ENCODE measurements at regions not wholly inside any gene's neighbourhood (a gene's known extent, or its start where the extent isn't known, plus 50 kb on each side); places are given as distances from the start of the nearest gene placed in this dataset.

DNA sequence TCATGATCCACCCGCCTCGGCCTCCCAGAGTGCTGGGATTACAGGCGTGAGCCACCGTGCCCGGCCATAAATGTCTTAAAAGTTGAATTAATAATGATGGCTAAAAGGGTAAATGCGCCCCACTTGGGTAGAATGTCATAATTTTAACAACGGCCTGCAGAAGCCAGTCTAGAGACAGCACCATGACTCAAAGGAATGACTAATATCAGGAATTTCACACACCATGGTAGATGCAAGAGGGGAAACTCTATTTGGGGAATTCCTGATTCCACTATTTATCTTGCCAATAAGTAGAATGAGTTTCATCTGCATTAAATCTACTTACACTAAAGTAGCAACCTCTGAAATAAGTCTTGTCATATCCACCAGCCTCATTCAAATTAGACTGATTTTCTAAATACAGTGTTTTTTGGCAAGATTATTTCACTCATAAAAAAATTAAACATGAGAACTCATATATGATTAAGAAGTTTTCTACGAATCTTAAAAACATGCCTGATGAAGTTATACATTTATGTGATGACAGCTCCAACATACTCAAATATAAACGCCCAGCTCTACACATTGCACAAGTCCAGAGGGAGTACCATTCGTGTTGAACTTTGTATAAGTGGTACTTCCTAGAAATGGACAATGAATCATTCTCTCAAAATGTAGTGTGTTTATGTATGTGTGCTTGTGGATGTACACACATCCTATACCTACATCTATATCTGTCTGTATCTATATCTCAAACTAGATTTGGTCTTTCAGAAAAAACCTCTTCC, 309.7 kb downstream of the IRS1 start:
- DNase-seq = peak; percentile 3
- H3K27me3 Mint-ChIP-seq = peaks cover 13% of the 10 kb centered on the region
- no peak for TF ChIP-seq CTCF (IDR thresholded peaks at IDR 0.05)
- ATAC-seq = peak; percentile 71
- POLR2A ChIA-PET = no interaction called here
- no peaks in the 10 kb centered on the region for H3K36me3 Mint-ChIP-seq (ENCODE audit: low read depth)
- peaks cover 10% of the 10 kb centered on the region for H3K4me1 Mint-ChIP-seq (ENCODE audit: low read depth)
- H3K27ac Mint-ChIP-seq = no peak overlapping the region
- intact Hi-C loops (cut with micrococcal nuclease) = no loop called here
- no peak overlapping the region for H3K4me3 Mint-ChIP-seq
- no peaks in the 10 kb centered on the region for H3K9me3 Mint-ChIP-seq
- CTCF ChIA-PET = no interaction called here

- no peak for DNase-seq
- no peaks in the 10 kb centered on the region for H3K36me3 Mint-ChIP-seq (ENCODE audit: low read depth)
- no peaks in the 10 kb centered on the region for H3K9me3 Mint-ChIP-seq
- no peak overlapping the region for H3K27ac Mint-ChIP-seq
- no peak overlapping the region for H3K4me3 Mint-ChIP-seq
- peaks cover 17% of the 10 kb centered on the region for H3K27me3 Mint-ChIP-seq
- TF ChIP-seq CTCF (IDR thresholded peaks at IDR 0.05) = no peak
- ChIA-PET CTCF (no interaction called here), POLR2A (no interaction called here)
- intact Hi-C loops (cut with micrococcal nuclease) = no loop called here
- ATAC-seq = peak; percentile 56
- peaks cover 10% of the 10 kb centered on the region for H3K4me1 Mint-ChIP-seq (ENCODE audit: low read depth)
Measured at GRCh38 chr2:226488034-226488433, 311.6 kb downstream of the IRS1 start.

GRCh38 chr2:226487573-226487972, 312.0 kb downstream of the IRS1 start:
- no peak for TF ChIP-seq CTCF (IDR thresholded peaks at IDR 0.05)
- Mint-ChIP-seq H3K9me3 (no peaks in the 10 kb centered on the region), H3K27me3 (peaks cover 17% of the 10 kb centered on the region), H3K27ac (no peak overlapping the region), H3K4me3 (no peak overlapping the region), H3K4me1 (ENCODE audit: low read depth) (peaks cover 10% of the 10 kb centered on the region), H3K36me3 (ENCODE audit: low read depth) (no peaks in the 10 kb centered on the region)
- intact Hi-C loops (cut with micrococcal nuclease) = no loop called here
- CTCF ChIA-PET = no interaction called here
- no peak for ATAC-seq
- no peak for DNase-seq
- POLR2A ChIA-PET = no interaction called here

DNA sequence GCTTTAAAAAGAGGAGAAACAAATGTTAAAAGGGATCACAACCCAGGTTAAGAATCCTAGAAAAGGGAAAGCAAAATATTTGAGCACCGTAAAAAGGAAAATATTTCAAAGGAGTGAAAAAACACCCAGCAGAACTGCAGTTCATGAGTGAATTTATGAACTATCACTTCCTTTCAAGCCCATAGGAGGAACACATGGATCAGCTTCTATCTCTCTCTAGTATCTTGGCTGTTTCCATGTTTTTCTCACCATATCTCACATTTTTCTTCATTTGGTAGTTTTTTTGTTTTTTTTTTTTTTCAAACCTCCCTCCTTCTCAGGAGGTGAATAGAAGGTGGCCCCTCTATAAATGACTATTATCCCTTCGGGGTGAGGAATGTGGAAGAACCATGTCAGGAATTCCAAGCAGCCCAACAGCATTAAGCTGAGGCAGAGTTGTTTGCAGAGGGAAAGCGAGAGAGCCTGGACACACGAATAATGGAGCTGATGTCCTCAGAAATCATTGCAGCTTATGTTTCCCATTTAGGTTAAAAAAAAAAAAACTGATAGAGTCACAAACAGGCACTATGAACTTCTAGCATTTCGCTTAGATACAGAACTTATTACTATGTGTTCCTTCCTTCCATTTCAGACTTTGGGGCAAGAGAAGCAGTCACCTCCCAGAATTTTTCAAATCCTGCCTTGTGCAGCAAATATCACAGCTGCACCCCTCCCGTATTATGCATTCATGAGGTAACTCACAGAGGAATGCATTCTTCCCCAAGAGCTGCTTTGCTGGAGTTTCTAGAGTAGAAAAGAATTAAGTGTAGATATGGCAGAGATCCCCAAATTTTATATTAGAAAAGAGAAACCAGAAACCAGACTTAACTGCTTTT, 315.6 kb downstream of the IRS1 start:
- no peak for ATAC-seq
- ChIA-PET CTCF (no interaction called here), POLR2A (no interaction called here)
- H3K27me3 Mint-ChIP-seq = peaks cover 13% of the 10 kb centered on the region
- DNase-seq = no peak
- no peaks in the 10 kb centered on the region for H3K36me3 Mint-ChIP-seq (ENCODE audit: low read depth)
- peaks cover 3% of the 10 kb centered on the region for H3K4me1 Mint-ChIP-seq (ENCODE audit: low read depth)
- H3K9me3 Mint-ChIP-seq = no peaks in the 10 kb centered on the region
- no peak overlapping the region for H3K27ac Mint-ChIP-seq
- no peak for TF ChIP-seq CTCF (IDR thresholded peaks at IDR 0.05)
- no peak overlapping the region for H3K4me3 Mint-ChIP-seq
- intact Hi-C loops (cut with micrococcal nuclease) = no loop called here

DNA sequence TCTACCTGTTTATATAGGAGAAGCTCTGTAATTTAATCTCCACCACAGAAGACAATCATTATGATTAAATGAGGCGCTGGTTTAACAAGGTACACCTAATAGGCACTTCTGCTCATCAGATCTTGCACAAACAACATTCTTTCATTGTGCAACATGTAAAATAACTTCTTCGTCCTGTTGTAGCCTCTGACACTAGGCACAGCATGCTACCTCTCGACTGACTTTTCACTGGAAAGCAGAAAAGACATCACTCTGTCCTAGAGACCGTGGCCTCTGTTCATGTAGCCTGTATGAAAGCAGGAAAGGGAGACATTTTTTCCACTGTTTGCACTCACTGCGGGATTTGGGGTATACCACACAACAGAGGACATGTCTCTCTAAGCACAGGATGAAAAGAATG, 316.5 kb downstream of the IRS1 start:
- intact Hi-C loops (cut with micrococcal nuclease) = no loop called here
- Mint-ChIP-seq H3K9me3 (no peaks in the 10 kb centered on the region), H3K27ac (no peak overlapping the region), H3K27me3 (peaks cover 15% of the 10 kb centered on the region), H3K4me3 (no peak overlapping the region), H3K36me3 (ENCODE audit: low read depth) (no peaks in the 10 kb centered on the region), H3K4me1 (ENCODE audit: low read depth) (peaks cover under 1% of the 10 kb centered on the region)
- ATAC-seq (no peak), DNase-seq (no peak)
- TF ChIP-seq CTCF (IDR thresholded peaks at IDR 0.05) = no peak
- POLR2A ChIA-PET = no interaction called here
- CTCF ChIA-PET = no interaction called here
